ENCODE measurements at regions not wholly inside any gene's neighbourhood (a gene's known extent, or its start where the extent isn't known, plus 50 kb on each side); places are given as distances from the start of the nearest gene placed in this dataset.
A peak's percentile ranks its signal among the peaks of the same experiment; 100 is the strongest.
"Not testable (repeated sequence)": the region's sequence is repeated elsewhere in the genome, so short reads cannot be mapped to it uniquely, and the experiment has no call there.

DNA sequence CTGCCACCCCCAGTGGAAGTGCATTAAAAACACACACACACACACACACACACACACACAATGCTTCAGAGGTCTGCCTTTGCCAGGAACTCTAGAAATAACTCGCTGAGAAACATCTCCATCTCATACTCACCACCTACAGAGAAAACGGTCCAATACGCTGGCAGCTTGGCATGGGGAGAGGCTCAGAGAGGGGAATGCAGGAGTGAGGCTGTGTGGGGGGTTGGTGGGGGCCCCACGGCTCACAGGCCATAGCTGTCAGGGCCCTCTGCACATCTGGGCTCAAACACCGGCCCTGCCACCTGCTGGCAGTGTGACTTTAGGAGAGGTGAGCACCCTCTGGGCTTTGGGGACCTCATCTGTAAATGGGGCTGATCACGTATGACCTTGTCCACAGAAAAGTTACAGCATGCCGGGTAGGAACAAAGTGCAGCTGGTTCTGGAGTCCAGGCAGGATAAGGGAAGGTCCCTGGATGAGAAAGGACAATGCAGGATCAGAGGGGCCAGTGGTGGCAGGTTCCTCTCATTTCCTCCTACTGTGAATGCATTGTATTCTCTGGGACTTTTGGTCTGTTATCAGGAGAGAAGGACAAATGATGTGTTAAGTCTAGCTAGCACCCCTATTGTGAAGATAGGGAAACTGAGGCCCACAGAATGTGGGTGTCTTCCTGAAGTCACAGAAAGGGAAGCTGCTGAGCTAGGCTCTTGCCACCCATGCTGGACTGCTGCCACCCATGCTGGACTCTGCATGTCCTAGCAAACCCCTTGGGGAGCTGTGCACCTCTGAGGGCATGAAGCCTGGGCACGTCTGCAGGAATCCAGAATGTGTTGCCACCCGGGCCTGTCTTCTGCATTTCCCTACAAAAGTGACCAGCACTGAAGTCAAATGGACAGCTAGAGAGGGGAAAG is 404.6 kb downstream of the RPS24 start:
- DNase-seq (ENCODE audit: low read depth) = no peak

DNA sequence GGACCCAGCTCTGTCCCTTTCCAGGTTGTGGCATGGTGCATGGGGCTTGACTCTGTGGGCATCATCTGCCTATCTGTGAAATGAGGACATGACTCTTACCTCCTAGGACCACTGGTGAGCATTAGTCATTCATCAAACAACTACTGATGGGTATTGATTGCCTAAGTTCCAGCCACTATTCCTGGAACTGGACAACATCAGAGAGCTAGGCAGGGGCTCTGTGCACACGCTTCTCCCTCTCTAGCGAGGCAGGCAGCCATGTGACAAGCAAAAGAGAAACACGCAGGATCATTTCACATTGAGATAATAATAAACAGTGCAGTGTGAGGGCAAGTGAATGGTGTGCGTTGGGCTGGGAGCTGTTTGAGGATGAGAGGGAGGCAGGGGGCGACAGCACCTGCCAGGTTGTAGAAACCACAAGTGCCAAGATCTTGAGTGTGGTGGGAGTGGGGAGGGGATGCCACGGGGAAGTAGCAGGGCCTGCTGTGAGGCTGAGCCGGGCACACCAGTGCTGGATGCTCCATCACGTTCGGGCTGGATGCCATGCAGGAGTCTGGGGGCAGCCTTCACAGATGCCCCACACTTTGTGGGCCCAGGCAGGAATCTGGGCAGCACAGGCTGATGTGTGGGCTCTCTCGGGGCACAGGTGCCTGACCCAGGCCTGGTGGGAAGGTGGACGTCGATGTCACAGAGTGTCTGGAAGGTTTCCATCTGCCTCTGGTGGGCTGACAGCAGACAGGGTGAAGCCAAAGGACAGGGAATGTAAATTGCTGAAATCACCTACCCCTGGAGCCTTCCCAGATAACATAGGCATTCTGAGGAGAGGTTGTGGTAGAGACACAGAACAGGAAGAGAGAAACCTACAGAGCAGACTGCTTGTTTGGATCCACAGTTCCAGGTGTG is 405.5 kb downstream of the RPS24 start:
- no peak for DNase-seq (ENCODE audit: low read depth)

DNA sequence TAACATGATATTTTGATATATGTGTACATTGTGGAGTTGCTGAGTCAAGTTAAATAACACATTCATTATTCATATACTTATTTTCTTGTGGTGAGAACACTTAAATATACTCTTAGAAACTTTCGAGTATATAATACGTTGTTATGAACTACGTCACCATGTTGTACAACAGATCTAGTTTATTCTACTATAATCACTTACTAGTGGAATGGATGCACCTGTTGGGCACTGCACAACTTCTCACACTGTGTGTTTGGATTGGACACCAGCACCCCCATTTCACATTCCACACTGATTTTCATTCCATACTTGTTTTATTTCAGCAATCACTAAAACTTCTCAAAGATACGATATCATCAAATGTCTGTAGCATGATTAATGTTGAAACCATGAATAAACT is 407.3 kb downstream of the RPS24 start:
- no peak for DNase-seq (ENCODE audit: low read depth)

DNA sequence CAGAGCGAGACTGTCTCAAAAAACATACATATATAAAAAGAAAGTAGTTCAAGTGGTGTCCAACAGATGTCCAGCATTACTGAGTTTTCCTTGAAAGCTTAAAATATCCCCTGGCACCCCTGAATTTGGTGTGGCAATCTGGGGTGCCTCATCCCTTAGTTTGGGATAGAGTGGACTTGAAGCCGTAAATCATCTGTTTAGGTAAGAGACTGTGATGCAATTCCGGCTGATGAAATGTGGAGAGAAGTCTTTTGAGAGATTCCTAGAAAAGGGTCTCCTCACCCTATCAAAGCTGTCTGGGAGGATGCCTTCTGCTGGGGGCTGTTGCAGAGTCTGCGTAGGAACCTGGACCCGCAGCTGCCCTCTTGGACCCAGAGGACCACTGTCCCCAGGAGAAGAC is 408.0 kb downstream of the RPS24 start:
- DNase-seq (ENCODE audit: low read depth) = no peak

DNA sequence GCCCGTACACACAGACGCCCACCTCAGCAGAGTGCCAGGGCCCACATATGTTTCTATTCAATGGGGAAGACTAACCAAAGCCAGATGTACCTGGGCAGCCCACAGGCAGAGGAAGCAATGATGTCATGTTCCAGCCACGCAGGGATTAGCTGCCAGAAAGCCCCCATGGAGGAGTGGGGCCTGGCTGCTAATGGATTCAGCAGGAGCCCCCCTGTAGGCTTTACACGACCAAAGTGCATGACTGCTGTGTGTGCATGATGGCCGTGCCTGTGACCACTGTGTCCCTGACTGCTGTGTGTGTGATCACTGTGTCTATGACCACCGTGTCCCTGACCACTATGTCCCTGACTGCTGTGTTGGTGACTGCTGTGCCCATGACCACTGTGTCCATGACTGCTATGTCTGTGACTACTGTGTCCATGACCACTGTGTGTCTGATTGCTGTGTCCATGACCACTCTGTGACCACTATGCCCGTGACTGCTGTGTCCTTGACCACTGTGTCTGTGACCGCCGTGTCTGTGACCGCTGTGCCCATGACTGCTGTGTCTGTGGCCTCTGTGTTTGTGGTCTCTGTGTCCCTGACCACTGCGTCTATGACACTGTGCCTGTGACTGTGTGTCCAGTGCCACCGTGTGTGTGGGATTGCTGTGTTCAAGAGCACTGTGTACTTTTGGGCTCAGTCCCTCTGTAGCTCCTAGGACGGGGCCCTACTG is 409.3 kb downstream of the RPS24 start:
- no peak for DNase-seq (ENCODE audit: low read depth)

DNA sequence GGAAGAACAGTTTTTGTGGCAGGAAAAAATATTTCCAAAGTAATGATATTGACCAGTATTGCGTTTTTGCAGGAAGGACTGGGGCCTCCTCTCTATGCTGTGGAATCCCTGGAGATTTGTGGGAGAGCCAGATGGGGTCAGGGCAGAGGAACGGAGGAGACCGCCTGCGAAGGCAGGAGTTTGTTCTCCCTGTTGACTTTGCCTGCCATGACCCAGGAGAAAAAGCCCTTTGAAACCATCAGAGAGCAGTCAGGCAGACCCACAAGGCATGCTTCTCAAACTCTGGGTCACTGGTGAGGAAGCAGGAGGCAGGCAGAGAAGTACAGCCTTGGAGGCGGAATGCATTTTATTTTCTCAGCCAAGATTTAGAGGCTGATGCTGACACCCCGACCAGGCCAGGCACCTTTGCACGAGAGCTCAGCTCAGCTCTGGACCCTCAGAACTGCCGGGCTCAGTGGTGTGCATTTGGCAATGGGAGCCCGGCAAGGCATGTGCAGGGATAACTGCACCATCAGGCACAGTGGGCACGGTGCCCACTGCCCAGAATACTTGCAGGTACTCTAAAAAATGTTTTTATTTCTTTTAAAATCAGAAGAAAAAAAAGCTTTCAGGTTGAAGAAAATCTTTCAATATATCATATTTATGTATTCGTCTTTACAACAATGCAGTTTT is 410.4 kb downstream of the RPS24 start:
- DNase-seq (ENCODE audit: low read depth) = no peak

DNA sequence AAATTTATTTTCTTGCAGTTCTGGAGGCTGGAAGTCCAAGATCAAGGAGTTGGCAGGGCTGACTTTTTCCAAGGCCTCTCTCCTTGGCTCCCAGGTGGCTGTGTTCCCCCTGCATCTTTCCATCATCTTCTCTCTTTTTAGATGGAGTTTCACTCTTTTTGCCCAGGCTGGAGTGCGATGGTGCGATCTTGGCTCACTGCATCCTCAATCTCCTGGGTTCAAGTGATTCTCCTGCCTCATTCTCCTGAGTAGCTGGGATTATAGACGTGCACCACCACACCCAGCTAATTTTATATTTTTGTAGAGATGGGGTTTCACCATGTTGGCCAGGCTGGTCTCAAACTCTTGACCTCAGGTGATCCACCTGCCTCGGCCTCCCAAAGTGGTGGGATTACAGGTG is 411.1 kb downstream of the RPS24 start:
- DNase-seq (ENCODE audit: low read depth) = not testable (repeated sequence)

DNA sequence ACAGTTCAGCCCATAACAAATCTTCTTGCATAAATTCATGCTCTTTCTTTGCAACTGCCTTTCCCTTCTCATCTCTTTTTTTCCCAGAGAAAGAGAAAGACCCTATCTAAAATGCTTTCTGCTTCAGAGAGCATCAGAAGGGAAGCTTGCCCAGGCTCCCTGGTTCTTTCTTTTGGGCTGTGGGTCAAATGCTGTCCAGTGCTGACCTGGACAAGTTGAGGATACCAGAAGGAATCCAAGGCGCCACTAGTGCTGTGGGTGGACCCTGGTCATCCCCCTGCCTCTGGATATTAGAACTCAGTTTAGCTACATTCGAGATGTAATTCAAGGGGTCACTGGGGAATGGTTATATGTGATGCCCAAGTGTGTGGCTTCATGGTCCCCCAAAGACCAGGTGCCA is 411.6 kb downstream of the RPS24 start:
- DNase-seq (ENCODE audit: low read depth) = no peak

DNA sequence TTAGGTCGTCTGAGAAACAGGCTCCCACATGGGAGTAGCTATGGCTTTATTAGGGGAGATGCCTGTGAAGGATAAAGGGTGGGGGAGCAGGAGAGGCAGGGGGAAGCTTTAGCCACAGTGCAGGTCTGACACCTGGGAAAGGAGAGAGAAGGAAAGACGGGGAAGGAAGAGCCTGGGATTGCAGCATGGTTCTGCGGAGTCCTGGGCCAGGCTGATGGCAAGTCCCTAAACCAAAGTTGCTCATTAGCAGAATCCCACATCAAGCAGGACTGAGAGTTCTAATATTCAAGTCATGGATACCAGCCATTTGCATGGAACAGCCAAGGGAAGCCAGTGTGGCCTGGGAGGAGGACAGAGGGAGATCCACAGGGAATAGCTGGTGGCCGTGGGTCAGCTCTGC is 414.8 kb downstream of the RPS24 start:
- DNase-seq (ENCODE audit: low read depth) = no peak

DNA sequence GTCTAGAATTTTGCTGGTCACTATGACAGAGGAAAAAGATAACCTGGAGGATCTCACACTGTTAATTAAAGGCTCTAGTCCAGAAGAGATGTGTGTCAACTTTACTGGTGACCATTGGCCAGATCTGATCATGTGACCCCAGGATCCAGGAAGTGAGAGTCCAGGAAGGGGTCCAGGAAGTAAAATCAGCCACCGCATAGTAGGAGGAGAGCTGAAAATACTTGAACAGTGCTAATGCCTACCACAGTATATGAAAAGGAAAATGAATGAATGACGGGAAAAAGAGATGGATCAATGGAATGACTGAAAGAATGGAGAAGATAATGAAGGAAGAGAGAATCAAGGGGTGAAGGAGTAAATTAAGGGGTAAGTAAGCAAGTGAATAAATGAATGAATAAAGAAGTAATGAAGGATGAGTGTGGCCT is 415.3 kb downstream of the RPS24 start:
- no peak for DNase-seq (ENCODE audit: low read depth)

DNA sequence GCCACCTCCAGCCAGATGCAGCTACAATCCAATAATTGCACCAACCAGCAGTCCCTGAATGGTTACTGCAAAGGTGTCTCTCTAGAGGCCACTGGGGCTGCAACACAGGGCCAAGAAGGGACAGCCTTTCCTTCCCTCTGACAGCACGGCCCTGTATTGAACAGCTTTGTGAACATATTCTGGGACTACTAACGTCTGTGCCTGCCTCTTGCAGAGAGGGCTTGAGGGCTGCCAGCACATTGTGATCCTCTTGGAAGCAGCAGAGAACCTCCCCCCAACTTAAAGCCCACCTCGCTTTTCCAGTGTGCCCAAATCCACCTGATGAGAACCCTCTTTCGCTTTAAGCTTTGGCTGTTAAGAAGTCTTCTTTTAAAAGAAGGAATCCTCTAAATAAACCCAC is 415.9 kb downstream of the RPS24 start:
- DNase-seq (ENCODE audit: low read depth) = no peak

DNA sequence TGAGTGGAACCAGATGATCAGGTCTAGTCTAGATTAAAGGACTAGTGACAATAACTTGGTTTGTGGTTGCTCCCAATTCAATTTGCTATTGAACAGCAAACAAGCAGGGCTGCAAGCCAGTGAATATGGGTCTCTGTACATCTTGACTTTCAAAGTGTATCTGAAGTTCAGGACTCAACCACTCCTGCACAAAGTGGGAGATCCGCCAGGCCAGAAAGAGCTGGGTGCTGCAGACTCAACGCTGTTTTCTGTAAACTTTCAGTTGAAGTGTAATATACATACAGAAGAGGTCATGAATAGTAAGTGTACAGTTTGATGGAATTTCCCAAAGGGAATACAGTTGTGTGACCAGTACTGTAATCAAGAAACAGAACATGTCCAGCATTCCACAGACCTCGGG is 416.6 kb downstream of the RPS24 start:
- no peak for DNase-seq (ENCODE audit: low read depth)

DNA sequence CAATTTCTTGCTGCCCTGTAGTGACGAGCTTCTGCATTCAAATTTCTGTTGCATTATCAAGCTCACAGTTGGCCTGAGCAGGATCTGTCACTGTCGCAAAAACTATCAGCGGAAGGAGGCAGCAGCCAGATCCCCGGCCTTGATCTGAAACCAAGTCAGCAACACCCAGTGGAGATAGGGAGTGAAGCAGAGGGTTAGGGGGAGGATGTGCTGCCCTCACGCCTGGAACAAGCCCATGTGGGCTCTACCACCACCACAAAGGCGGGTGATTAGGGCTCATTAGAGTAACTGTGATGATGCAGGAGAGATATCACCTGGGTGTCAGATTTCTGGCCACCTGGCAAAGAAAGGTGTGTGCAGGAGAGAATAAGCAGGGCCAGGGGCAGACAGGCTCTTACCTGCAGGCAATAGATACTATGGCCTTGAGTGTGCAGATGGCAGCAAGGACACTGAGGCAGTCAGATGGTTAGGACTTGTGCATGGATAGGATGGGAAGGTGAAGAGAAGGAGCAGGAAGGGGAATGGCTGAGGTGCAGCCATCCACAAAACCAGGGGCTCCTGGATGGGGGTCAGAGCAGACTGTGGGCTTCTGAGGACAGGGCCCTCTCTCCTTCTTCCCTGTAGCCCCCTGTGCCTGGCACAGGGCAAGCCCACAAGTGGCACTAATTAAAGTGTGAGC is 417.3 kb downstream of the RPS24 start:
- DNase-seq (ENCODE audit: low read depth) = no peak

DNA sequence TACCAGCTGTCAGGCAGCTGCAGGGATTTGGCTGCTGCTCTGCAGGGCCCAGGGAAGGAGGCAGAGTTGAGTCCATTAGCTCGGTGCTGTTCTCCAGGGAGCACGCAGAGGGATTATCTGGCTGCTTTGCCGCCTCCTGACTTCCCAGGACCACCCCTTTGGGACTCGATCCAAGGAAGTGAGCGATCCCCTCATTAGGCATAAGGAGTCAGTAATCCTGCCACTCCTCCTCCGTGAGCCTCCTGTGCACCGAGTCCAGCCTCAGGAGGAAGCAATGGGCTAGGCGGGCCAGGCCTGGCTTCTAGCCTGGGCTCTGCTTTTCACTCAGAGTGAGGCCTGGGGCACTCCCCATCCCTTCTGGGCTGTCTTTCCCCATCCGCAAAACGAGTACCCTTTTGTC is 417.9 kb downstream of the RPS24 start:
- DNase-seq (ENCODE audit: low read depth) = no peak

DNA sequence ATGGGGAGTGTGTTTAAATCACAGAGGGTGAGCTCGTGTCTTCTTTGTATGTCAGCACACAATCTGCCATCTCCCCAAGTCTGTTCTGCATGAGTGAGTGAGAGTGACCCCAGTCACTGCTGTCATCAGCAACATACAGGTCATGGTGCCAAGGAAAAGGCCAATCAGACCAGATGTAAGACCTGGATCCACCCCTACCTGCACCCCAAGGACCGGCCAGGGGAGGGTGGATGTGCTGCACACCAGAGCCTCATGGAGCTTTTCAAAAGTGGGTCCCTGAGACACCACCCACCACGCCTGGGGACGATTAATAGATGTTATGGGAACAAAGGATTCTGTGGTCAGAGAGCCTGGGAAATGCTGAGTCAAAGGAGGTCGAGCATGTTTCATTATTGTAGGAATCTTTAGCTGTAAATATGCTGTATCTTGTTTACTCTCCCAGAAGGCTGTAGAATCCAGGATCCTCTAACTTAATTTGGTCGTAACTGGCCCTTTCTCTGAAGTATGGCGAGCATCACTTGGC is 420.5 kb downstream of the RPS24 start:
- DNase-seq (ENCODE audit: low read depth) = no peak

DNA sequence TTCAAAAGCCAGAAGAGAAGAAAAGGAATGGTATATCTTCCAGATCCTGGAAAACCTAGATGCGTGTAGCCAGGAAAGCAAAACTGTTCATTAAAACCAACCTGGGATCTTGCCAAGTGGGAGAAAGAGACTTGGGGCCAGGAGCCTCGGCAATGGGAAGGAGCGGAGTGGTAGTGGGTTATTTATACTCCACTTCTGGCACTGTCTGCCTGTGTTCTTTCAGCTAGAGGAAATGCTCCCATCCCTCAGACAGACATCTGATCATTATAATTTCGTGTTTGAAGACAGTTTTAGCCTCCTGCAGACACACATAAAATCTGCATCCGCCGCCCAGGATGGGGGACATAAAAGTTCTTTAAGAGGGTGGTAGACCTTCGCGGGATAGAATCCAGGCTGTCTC is 421.6 kb downstream of the RPS24 start:
- DNase-seq (ENCODE audit: low read depth) = no peak

DNA sequence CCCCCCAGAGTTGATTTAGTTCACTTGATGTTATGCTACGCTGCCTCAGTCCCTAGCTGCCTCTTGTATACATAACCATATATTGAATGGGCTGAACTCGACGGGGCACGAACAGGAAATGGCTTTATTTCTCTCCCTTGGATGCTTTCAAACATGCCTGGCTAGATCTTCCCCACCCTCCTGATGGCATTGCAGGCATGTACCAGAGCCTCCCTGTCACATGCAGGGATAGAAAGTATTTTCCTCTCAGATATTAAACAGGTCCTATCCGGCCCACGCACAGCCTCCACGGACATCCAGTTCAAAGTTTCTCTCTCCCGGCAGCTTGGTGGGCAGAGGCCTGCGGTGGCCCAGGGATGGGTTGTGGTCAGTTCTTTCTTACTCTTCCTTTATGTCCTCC is 422.1 kb downstream of the RPS24 start:
- DNase-seq (ENCODE audit: low read depth) = no peak

DNA sequence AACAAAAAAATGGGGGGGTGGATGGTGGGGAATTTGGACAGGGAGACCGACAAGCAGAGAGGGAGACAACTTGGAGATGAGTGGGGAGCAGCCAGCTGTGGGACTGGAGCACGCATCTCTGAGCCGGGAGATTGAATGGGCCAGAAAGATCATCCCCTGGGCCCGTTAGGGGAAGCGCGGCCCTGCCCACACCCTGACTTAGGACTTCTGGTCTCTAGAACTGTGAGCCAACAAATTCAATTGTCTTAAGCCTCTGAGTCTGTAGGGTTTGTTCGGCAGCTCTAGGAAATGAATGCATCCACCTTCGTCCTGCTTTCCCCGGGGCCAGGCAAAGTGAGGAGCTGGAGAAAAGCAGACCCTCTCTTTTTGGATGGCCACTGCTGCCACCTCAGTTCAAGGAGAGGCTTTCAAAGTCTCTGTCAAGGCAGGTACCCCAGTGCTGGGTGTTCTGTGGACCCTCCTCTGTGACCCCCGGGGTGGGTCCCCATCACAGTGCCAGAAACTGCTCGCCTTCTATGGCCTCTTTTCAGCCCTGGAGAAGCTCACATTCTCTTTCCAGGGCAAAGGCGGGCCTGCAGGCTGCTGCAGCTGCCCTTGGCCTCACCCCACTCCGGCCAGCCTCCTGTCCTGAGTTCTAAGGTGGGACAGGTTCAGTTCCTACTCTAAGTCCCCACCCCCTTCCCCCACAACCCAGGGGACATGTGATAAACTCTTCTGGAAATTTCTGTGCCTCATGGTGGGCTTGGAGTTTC is 423.2 kb downstream of the RPS24 start:
- DNase-seq (ENCODE audit: low read depth) = no peak

DNA sequence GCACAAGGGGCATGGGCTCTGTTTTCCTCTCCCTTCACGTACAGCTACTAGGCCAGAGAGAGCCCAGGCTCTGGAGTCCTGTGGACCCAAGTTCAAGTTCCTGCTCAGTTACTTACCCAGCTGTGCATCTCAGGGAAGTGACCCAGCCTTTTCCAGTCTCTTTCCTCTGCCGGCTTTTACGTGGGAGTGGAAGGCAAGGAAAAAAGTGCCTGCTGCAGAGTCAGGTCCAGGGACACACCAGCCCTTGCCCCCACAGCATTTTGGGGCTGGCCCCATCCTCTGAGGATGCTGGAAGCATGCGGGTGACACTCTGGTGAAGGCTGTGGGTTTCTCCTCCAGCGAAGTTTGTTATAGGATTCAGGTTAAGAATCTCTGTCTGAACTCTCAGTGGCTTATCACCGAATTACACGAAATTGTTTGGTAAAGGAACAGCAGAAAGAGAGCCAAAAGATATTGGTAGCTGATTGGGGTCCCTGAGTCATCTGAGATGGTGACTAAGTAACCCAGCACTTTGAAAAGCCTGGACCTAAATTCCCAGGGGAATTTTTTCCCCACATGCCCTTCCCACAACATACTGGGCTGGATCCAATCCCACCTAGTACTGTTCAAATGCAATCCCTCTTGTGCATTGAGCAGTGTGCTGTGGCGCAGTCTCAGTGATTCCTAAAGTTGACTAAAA is 424.3 kb downstream of the RPS24 start:
- DNase-seq (ENCODE audit: low read depth) = peak; percentile 47

All from iris pigment epithelial cell (primary cell).